ENCODE measurements at regions not wholly inside any gene's neighbourhood (a gene's known extent, or its start where the extent isn't known, plus 50 kb on each side); places are given as distances from the start of the nearest gene placed in this dataset.
"Not testable (repeated sequence)": the region's sequence is repeated elsewhere in the genome, so short reads cannot be mapped to it uniquely, and the experiment has no call there.

- CTCF ChIA-PET (ENCODE audit: low intra/inter-chr PET ratio, low total read pairs): no interaction called here
- BruUV-seq (replicated peaks): no TSS peak
- no peak overlapping the region for H2AFZ ChIP-seq (ENCODE audit: low read length)
- FAIRE-seq: no peak
- H3K9me3 ChIP-seq (ENCODE audit: low read length): no peaks in the 10 kb centered on the region
- no peaks in the 10 kb centered on the region for H3K79me2 ChIP-seq (ENCODE audit: insufficient read depth, low read length)
- POLR2A ChIA-PET: no interaction called here
- ATAC-seq: no peak
- no peak for DNase-seq (ENCODE audit: low spot score)
- no peak overlapping the region for H3K4me2 ChIP-seq (ENCODE audit: low read depth, low read length)
- H3K27me3 ChIP-seq (ENCODE audit: control insufficient read depth in 1 of 2, insufficient read depth in 2 of 2, low read length in 2 of 2): no peaks in the 10 kb centered on the region
- intact Hi-C loops (cut with micrococcal nuclease; ENCODE audit: unreplicated experiment) (no loop called here), in situ Hi-C loops (cut with HindIII; ENCODE audit: extremely low pct_ligation_motif_present, low pct_unique_long_range_greater_than_20kb) (no loop called here)
- no peak overlapping the region for H3K27ac ChIP-seq (ENCODE audit: extremely low read length, insufficient read depth, low read length)
- no peaks in the 10 kb centered on the region for H3K36me3 ChIP-seq (replicated peaks in 1 of 2; ENCODE audit: control insufficient read depth in 1 of 2, insufficient read depth in 2 of 2, low read length in 2 of 2)
- 0% methylated on average over 1 of the region's 1 CpG for WGBS (ENCODE audit: low lambda C conversion rate)
- H3K4me1 ChIP-seq (ENCODE audit: insufficient read depth, low read length): no peaks in the 10 kb centered on the region
- no peak overlapping the region for H3K9ac ChIP-seq (ENCODE audit: insufficient read depth, low read depth, low read length)
- no peak overlapping the region for H3K4me3 ChIP-seq (replicated peaks in 1 of 3; ENCODE audit: insufficient read depth in 1 of 3, low read depth in 2 of 3, low read length in 3 of 3)
- TF ChIP-seq ZNF33A (CRISPR knock-in tag; IDR thresholded peaks at IDR 0.05; ENCODE audit: borderline replicate concordance) (no peak), ATF7 (IDR thresholded peaks at IDR 0.05) (peak; percentile 22; the same call in 1 of the 2 replicates), ATF7 (CRISPR knock-in tag; IDR thresholded peaks at IDR 0.05) (no peak)
- no peaks in the 10 kb centered on the region for H4K20me1 ChIP-seq (ENCODE audit: insufficient read depth, low read length)
These were observed 962.8 kb downstream of the GALC start for GRCh38 chr14:87030197-87030596.

- H4K20me1 ChIP-seq (ENCODE audit: insufficient read depth, low read length); H3K79me2 ChIP-seq (ENCODE audit: insufficient read depth, low read length); CTCF ChIA-PET (ENCODE audit: low intra/inter-chr PET ratio, low total read pairs); H3K4me1 ChIP-seq (ENCODE audit: insufficient read depth, low read length); POLR2A ChIA-PET; intact Hi-C loops (cut with micrococcal nuclease; ENCODE audit: unreplicated experiment); H3K27ac ChIP-seq (ENCODE audit: extremely low read length, insufficient read depth, low read length); ATAC-seq; in situ Hi-C loops (cut with HindIII; ENCODE audit: extremely low pct_ligation_motif_present, low pct_unique_long_range_greater_than_20kb); H3K36me3 ChIP-seq (replicated peaks in 1 of 2; ENCODE audit: control insufficient read depth in 1 of 2, insufficient read depth in 2 of 2, low read length in 2 of 2); FAIRE-seq; H3K9ac ChIP-seq (ENCODE audit: insufficient read depth, low read depth, low read length); H2AFZ ChIP-seq (ENCODE audit: low read length); H3K27me3 ChIP-seq (ENCODE audit: control insufficient read depth in 1 of 2, insufficient read depth in 2 of 2, low read length in 2 of 2); H3K9me3 ChIP-seq (ENCODE audit: low read length); H3K4me2 ChIP-seq (ENCODE audit: low read depth, low read length); H3K4me3 ChIP-seq (replicated peaks in 1 of 3; ENCODE audit: insufficient read depth in 1 of 3, low read depth in 2 of 3, low read length in 3 of 3); BruUV-seq (replicated peaks); TF ChIP-seq FOXA1 (IDR thresholded peaks at IDR 0.05): not testable (repeated sequence)
- DNase-seq (ENCODE audit: low spot score): peak; percentile 24
- WGBS (ENCODE audit: low lambda C conversion rate): 0% methylated on average over 4 of the region's 4 CpGs
- peak; percentile 98 for TF ChIP-seq PITX1 (CRISPR knock-in tag; IDR thresholded peaks at IDR 0.05)
- TF ChIP-seq FOXA3 (CRISPR knock-in tag; IDR thresholded peaks at IDR 0.05): peak; percentile 70
- TF ChIP-seq ARID5B (CRISPR knock-in tag; IDR thresholded peaks at IDR 0.05): peak; percentile 67
- peak; percentile 51; the same call in 1 of the 2 replicates for TF ChIP-seq SOX5 (CRISPR knock-in tag; IDR thresholded peaks at IDR 0.05; ENCODE audit: borderline replicate concordance)
- 0 out of 2 replicates have a peak, but pooled peaks have one; percentile 40 for TF ChIP-seq HNF1A (IDR thresholded peaks at IDR 0.05; ENCODE audit: low read depth)
- peak; percentile 61; the same call in 1 of the 2 replicates for TF ChIP-seq HNF1A (CRISPR knock-in tag; IDR thresholded peaks at IDR 0.05; ENCODE audit: borderline replicate concordance)
- peak; percentile 86 for TF ChIP-seq FOXA1 (CRISPR knock-in tag; IDR thresholded peaks at IDR 0.05)
These were observed 972.9 kb downstream of the GALC start for GRCh38 chr14:87020106-87020505.
